Left ventricle myocardium superior (tissue), 1 donor: ENCODE measurements at regions not wholly inside any gene's neighbourhood (a gene's known extent, or its start where the extent isn't known, plus 50 kb on each side); places are given as distances from the start of the nearest gene placed in this dataset.
"Not testable (repeated sequence)": the region's sequence is repeated elsewhere in the genome, so short reads cannot be mapped to it uniquely, and the experiment has no call there.

Experiments
- ATAC-seq: fragments of 200-7000 bp; cut with Tn5 transposase; one replicate; pipeline ENCODE4 v1.9.1; 2020; ENCODE audit warnings: mild to moderate bottlenecking, moderate library complexity
- DNase-seq: peaks from one replicate; pipeline ENCODE4 v3.0.0-alpha.2; 2020
- intact Hi-C: fragments of 100-400 bp; cut with micrococcal nuclease; formaldehyde crosslinking; loops from one replicate; pipeline ENCODE4 v1.11.0; 2022
- donor health status: DM: no; HTN: yes; CAD: no; lungs with severe emphysema.

DNA sequence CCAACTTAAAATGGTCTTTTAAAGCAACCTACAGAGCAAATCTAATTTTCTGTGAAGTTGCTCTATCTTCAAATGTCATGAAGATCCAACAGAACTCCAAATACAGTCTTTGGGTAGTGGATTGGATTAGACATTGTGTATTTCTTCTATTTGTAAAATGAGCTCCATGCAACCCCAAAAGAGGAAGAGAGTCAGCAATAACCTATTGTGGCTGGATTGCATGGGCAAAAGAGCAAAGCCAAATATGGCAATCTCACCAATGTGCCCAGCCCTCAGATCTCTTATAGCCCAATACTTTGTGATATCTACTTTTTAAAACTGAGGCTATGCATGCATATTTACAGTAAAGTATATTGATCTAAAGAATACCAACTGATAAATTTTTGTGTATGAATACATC is 146.3 kb downstream of the TXNL1 start:
- no peak for DNase-seq
- no peak for ATAC-seq
- intact Hi-C loops: no loop called here

DNA sequence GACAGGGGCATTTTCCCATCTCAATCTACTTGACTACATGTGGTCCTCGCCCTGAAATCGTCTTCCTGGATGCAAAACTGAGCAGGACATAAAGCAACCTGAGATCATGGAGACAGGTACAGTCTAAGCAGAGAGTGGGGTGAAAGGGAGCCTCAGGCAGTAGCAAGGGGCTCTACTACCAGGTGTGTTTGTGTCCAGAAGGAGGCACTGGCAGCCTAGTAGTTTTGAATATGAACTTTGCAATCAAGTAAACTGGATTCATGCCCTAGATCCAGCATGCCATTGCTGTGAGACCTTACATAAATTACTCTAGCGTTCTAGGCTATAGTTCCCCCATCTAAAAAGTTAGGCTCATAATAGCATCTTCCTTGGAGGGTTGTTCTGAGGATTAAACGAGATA is 147.4 kb downstream of the TXNL1 start:
- intact Hi-C loops: no loop called here
- ATAC-seq: no peak
- no peak for DNase-seq

DNA sequence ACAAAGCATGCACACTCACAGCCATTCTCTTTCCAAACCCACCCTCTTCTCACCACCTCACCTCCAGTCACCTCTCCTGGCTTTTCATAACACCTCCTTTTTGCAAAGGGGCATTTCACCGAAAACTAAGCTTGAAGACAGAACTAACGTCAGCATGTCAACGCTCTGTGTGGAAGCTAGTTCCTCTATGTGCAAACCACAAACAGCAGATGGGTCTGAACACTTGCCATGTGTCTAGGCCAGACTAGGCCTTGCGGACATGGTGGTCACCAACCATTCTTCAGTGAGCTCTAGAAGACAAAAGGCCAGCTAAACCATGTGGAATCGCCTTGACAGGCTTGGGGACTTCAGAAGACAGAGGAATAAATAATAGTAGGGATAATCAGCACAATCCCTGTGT is 148.5 kb downstream of the TXNL1 start:
- peak; percentile 25 for ATAC-seq
- intact Hi-C loops: no loop called here
- no peak for DNase-seq

DNA sequence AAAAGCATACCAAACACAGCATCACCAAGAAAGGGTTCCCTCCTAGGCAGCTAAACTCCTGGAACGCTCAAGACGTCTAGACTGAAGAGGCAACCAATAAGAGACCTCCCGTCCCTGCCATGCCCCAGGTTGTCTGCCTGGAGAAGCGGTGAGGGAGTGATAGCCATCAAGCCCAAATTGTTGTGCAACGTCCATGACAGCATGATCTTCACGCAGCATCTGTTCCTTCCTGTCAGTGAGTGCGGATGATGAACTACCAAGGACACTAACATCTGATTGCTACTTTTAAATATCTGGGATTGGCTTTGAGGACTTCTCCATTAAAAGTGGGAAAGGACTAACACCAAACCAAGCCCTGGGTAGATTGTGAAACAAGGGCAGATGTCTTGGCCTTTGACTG is 149.7 kb downstream of the TXNL1 start:
- intact Hi-C loops: no loop called here
- DNase-seq (no peak), ATAC-seq (no peak)

DNA sequence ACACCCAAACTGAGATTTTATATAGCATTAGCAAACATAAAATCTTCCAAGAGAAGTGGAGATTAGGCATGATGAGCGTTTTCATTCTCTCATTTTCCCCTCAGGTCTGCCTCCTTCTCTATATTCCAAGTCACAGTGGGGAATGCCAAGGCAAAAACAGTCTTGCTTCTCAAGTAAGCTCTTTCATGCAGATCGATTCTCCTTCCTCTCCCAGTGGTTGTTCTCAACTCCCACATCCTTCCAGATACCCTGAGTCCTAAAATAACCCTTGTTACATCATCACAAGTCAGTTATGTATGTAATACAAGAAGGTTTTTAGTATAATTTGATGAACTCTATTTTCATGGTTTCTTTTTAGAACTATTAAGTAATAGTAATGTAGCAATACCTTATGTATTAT is 150.6 kb downstream of the TXNL1 start:
- no peak for DNase-seq
- no peak for ATAC-seq
- intact Hi-C loops: no loop called here

DNA sequence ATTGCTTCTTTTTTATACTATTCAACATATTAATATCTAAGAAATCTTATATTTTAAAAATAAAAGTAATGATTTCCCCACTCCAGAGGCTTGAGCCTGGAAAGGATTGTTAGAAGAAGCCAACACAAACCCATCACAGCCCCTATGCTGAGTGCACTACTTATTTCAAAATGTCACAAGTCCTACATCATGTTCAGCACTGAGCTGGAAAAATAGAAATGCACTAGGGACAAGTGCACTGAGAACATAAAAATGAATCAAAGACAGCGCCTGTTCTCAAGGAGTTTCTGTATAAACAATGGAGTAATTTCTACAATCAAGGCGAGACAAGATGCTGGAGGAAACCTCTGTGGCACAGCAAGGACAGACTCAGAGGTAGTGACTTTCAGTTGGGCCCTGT is 155.0 kb downstream of the TXNL1 start:
- ATAC-seq (no peak), DNase-seq (no peak)
- intact Hi-C loops: no loop called here

DNA sequence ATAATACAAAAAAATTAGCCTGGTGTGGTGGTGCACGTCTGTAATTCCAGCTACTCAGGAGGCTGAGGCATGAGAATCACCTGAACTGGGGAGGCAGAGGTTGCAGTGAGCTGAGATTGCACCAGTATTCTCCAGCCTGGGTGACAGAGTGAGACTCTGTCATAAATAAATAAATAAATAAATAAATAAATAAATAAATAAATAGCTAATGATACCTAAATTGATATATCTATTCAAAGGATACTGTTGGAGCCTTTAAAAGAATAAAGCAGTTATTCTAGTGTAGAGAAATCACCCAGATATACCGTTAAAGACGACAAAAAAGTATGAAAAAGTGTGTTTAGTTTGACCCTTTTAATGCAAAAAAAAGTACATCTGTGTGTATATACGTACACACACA is 155.6 kb downstream of the TXNL1 start:
- DNase-seq, ATAC-seq, intact Hi-C loops: not testable (repeated sequence)

DNA sequence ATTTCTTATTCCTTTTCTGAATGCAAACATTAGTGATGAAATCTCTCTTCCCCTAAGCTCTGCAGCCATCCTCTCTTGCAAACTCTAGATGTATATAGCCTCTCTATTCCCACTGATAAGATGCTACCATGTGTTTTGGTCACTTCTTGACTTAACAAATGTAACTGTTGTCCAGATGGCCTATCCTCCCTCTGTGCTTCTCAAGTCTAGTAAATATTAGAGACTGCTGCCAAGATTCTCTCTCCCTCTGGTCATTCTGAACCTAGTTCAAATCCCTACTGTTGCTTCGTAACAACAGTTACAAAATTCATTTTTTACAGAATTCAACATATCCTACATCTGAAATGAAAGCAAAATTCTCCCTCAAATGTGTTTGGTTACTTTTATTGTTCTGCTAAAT is 156.6 kb downstream of the TXNL1 start:
- intact Hi-C loops: no loop called here
- ATAC-seq (no peak), DNase-seq (no peak)

DNA sequence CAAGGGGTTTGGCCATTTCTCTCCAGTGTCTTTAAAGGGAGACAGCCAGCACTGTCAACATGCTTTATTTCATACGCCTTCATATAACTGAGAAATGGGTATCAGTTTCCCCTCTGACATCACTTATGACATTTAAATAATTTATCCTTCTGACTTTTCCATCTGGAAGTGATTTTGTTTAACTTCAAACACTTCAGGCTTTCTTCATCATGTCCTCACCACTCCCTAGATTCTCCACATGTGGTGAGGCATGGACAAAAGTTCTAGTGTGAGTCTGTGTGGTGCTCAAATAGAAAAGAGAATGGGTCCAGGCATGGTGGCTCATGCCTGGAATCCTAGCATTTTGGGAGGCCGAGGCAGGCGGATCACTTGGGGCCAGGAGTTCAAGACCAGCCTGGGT is 158.6 kb downstream of the TXNL1 start:
- ATAC-seq: no peak
- DNase-seq: no peak
- intact Hi-C loops: no loop called here

DNA sequence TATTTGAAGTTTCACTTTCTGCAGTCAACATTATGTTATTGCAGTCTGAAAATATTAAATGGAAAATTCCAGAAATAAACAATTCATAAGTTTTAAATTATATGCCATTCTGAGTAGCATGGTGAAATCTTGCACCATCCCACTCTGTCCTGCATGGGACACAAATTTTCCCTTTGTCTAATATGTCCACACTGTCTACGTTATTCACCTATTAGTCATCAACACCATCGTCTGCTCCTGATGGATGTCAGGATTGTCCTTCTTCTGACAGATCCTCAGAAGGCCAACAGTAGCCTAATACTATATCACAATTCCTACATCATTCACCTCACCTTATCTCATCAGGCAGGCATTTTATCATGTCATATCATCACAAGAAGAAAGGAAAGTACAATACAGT is 163.1 kb downstream of the TXNL1 start:
- intact Hi-C loops: no loop called here
- DNase-seq (no peak), ATAC-seq (no peak)

DNA sequence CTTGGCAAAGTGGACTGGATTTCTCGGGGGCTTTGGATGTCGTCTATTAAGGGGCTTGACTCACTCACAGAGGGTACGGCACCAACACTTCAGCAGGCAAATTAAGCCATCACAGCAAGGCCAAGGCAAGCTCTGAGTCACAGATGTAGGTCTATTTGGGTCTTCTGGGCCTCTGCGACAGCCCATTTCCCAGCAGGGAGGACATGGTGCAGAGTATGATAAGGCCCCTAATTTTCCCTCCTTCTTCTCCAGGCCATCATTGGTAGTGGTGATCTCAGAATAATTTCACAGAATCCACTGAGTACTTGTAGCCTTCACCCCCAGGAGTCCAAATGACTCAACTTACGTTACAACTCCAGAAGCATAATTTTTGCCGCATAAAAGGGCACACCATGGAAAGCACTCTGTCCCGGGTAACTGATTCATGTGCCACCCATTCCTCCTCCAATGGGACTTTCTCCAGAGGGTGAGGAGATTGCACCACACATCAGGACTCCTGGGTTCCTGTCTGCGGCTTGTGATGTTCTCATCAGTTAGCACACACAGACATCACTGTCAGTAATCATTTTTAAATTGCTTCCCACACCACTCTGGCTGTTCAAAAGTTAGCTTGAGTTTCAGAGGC is 164.9 kb downstream of the TXNL1 start:
- ATAC-seq (no peak), DNase-seq (no peak)
- intact Hi-C loops: no loop called here

DNA sequence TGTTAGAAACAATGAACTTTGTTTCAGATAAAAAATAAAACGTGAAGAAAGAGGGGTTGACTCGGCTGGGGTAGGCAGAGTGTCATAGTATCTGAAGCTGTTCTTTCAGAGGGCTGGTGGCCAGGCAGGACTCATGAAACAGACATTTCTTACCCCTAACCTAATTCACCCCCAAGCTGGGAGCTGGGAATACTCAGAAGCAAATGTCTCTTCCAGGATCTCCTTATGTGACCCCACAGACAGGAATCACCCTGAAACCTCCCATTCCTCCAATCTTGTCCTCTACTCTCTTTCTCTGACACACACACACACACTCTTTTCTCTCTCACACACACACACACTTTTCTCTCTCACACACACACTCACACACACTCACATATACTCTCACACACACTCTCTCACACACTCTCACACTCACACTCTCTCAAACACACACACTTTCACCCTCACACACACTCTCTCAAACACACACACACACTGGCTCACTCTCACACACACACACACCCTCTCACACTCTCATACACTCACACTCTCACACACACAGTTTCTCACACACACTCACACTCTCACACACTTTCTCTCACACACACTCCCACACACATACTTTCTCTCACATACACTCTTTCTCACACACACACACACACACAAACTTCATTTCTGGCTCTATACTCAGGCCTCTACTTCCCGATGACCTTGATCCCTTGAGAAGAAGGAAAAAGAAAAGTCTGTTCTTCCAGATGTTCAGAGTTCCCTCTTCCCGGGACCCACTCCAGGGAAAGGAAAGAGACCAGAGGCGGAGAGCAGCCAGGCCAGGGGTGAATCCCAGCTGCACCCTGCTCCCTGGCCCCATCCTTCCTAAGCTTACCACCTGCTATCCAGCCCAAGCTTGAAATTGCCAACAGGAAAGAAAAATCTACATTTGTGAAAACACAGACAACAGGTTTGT is 167.7 kb downstream of the TXNL1 start:
- intact Hi-C loops: no loop called here
- DNase-seq (peak; percentile 42), ATAC-seq (peak; percentile 88)

DNA sequence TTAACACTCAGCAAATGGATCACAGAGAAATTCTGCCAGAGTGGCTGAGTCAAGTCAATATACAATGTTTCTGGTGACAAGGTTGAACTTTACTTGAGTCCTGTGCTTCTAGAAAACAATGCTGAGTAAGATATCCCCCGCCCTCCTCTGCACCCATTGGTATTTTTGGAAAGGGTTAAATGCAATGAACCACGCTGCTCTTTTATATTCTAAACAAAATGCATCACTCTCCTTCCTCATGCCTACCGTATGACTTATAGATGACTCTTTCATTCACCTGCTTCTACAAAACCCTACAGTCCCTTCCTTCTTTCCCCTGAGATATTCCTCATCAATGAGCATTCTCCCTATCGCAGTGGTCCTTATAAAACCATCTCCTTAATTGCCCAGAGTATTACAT is 168.8 kb downstream of the TXNL1 start:
- ATAC-seq: no peak
- no peak for DNase-seq
- intact Hi-C loops: no loop called here

DNA sequence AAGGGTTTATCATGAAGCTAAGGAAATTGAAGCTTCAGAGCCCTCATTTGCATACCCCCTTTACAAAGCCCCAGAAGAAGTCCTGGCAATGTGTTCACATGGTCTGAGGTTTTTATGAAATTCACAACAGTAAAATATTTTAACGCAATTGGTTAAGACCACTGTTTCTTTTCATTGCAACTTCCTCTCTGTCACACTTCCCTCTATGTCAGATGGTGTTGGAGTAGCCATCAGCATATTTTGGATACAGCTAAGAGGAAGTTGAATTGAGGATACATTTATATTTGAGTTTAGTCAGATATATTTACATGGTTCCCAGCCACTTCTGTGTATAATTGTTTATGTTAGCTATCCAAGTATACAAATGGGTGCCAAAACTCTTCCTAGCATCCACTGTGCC is 170.0 kb downstream of the TXNL1 start:
- no peak for DNase-seq
- ATAC-seq: peak; percentile 56
- intact Hi-C loops: no loop called here

DNA sequence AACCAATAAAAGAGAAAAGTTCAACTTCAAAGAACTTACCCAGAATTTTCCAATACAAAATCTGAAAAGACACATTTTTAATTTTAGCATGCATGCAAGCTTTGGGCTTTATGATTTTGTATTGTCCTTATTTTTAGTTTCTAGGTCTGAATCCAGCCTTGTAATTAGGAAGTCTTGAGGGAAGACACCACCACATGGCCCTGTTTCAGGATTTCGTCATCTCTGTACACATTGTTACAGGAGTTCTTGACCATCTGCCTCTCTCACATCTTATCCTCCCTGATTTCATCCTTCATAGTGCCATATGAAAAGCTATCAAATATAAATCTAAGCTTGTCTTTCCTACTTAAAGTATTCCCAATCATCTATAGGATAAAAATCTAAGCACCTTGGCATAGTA is 176.1 kb downstream of the TXNL1 start:
- DNase-seq: no peak
- no peak for ATAC-seq
- intact Hi-C loops: no loop called here

DNA sequence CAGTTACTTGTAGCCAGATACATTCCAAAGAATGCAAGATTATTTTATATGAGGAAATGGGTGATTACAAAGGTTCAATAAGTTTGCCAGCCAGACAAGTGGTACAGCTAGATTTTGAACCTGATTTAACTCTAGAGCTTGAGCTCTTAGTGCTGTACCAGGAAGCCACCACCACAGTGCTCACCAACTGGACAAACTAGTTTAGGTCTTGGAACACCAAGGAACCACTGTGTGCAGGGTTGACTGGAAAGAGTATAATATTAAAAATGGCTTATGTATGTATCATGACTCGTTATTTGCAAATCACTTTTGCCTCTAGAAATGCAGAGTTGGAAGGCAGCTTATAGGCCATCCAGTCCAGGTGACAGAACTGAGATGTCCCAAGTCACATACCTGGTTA is 177.2 kb downstream of the TXNL1 start:
- ATAC-seq: no peak
- intact Hi-C loops: no loop called here

DNA sequence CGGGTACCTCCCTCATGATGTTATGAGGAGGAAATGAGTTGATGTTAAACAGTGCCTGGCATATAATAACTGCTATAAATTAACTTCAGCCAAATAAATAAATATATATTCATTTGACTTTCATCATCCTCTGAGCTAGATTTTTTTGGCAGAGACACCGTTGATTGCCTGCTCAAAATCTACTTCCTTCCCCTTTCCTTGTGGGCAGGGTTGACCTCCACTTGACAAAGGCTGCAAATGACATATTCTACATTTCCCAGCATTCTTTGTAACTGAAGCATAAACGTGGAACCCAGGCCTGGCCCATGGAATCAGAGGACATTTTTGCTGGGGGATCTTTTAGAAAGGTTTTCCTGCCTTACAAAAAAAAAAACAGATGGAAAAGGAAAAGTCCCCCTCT is 177.8 kb downstream of the TXNL1 start:
- DNase-seq: no peak
- ATAC-seq: no peak
- intact Hi-C loops: no loop called here

More for the DNA sequence above, 177.2 kb downstream of the TXNL1 start:
- DNase-seq: no peak

DNA sequence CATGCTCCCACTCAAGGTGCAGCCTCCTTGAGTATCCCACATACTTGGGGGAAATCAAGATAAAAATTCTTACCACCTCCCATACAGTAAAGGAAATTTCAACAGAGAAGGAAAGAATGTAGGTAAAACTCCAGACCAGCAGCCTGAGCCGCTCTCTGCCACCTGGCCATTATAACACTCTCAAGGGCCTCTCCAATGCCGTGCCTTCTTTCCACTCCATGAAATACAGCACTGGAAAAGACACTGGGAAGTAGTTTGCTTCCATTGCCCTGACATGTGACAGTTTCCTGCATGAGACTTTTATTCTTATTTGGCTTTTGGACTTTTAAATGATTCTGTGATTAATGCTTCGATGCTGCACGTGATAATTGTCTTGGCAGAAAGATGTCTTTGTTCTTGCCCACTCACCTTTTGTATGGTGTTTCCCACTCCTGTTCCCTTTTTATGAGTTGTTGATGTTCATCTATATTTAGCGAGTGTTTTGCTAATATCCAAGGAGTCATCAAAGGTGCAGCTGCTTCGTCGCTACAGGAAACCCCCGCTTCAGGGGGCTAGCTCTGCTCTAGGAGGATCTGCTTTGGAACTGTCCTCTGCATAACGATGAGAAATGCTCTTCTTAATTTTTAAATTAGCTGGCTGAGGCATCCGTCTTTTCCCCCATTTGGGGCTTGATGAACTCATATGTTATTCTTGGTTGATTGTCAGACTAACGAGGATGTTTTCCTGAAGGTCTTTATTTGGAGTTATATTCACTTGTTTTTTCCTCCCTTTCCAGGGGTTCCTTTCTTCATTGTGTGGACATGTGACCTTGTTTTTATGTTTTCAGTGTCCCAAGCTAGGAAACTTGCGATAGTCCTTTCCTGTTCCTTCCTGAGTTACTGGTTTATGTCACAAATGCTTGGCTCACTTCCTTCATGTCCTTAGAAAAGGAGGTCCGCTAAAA is 179.4 kb downstream of the TXNL1 start:
- intact Hi-C loops: no loop called here
- peak; percentile 79 for ATAC-seq
- no peak for DNase-seq

DNA sequence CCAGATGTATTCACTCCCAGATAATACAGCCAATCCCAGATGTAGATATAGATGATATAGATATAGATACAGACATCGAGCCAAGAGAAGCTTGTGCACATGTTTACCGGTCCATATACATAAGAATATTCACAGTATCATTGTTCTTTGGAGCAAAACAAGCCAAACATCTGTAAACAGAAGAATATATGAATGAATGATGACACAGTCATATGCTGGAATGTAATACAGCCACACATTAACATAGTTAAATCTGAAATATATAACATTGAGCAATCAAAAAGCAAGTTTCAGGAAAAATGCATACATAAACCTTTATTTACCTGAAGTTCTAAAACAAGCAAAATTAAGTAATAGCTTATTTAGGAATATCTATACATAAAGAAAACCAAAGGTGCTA is 182.5 kb downstream of the TXNL1 start:
- ATAC-seq (no peak), DNase-seq (no peak)
- intact Hi-C loops: no loop called here

DNA sequence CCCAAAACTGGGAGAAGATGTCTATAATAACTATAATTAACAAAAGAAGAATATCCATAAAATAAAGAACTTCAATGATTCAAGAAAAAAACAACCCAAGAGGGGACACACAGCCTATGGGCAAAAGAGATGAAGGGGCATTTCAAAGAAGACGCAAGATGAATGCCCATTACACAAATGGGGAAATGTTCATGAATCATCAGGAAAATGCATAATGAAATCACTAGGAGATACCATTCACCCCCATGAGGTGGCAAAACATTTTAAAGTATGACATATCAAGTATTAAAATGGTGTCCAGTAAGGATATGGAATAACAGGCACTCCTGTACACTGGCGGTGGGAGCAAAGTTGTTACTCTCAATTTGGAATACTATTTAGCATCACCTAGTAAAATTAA is 183.3 kb downstream of the TXNL1 start:
- intact Hi-C loops: no loop called here
- DNase-seq: no peak
- ATAC-seq: no peak
